Prostate gland (tissue), 2 donors: ENCODE measurements at regions not wholly inside any gene's neighbourhood (a gene's known extent, or its start where the extent isn't known, plus 50 kb on each side); places are given as distances from the start of the nearest gene placed in this dataset.
"Not testable (repeated sequence)": the region's sequence is repeated elsewhere in the genome, so short reads cannot be mapped to it uniquely, and the experiment has no call there.

ENCODE experiments used
- DNase-seq: peaks from one replicate; pipeline ENCODE4 v3.0.0-alpha.2; 2019; ENCODE audit warnings: low spot score
- H3K27ac ChIP-seq, 2 donors: fragments of 200-600 bp; sonication (generic); 2 replicates each; pipeline ENCODE4 v1.5.1; 2017 to 2019
- H3K27me3 ChIP-seq: fragments of 200-600 bp; sonication (generic); replicated peaks from 2 replicates; pipeline ENCODE4 v1.5.1; 2019; ENCODE audit not compliant: insufficient read depth
- H3K36me3 ChIP-seq, 2 donors: fragments of 200-600 bp; sonication (generic); 1 replicate in 1 of 2; 2 replicates in 1 of 2; pipeline versions ENCODE4 v1.5.1 to v1.8.1; 2017 to 2019
- H3K4me1 ChIP-seq: fragments of 200-600 bp; sonication (generic); replicated peaks from 2 replicates; pipeline ENCODE4 v1.5.1; 2019
- H3K4me3 ChIP-seq, 2 donors: fragments of 200-600 bp; sonication (generic); 2 replicates each; pipeline ENCODE4 v1.5.1; 2017 to 2019
- H3K9me3 ChIP-seq: fragments of 200-600 bp; sonication (generic); 2 replicates; pipeline ENCODE4 v1.5.1; 2017
- POLR2A ChIP-seq: fragments of 450-650 bp; IDR thresholded peaks from one replicate; pipeline ENCODE4 v1.6.1; 2016; ENCODE audit warnings: antibody characterized with exemption, mild to moderate bottlenecking
- POLR2AphosphoS5 ChIP-seq: sonication (generic); formaldehyde crosslinking; IDR thresholded peaks from one replicate; pipeline ENCODE4 v1.6.1; 2017; ENCODE audit warnings: antibody characterized with exemption
- WGBS: methylation state at CpG from one replicate; pipeline ENCODE4 v1.1.5; 2018; 5-methylcytosine and 5-hydroxymethylcytosine counted together
- intact Hi-C: fragments of 100-400 bp; cut with DNase I; formaldehyde crosslinking; loops from one replicate; pipeline ENCODE4 v1.14.2; 2022
- TF ChIP-seq, protein P1 (sequence below), 4 experiments: fragments of 200-600 bp in 2 of 4; fragments of 450-650 bp in 2 of 4; sonication (generic) in 2 of 4; IDR thresholded peaks; 1 replicate in 3 of 4; 2 replicates in 1 of 4; pipeline ENCODE4 v1.5.1; 2016 to 2019; ENCODE audit warnings: antibody characterized with exemption in 4 of 4, mild to moderate bottlenecking in 2 of 4, moderate library complexity in 2 of 4

DNA sequence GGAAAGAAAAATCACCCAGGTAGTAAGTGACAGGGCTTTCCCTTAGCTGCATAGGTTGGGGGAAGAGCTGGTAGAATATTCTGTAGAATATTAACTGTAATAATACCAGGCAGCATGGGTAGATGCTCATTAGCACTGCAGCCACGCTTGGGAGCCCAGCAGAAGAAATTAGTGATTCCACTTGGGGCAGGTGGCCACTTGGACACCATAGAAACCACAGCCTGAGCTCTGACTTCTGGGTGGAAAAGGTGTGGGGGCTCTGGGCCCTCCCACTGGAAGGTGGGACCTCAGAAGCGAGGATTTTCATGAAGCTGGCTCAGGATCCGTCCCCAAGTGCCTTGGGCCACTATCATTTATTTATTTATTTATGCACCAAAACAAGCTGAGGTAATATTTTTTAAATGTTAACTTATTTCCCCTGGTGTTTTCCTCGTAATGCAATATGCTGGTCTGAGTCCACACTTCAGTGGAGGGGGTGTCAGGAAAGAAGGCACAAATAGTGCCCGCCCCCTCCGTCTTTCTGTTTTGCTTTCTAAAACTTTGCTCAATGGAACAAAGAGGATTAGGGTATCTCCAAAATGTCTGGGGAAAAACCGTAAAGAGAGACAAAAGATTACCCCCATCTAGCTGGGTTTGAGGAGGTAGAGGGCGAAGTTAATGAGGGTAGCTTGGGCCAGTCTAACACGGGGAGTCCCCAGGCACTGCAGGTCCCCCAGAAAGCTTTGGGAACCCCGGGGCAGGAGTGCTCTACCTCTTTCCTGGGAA is 75.2 kb upstream of the GADD45A start:
- Histone ChIP-seq H3K27me3 (no peaks in the 10 kb centered on the region), H3K9me3 (no peaks in the 10 kb centered on the region), H3K36me3 (no peaks in the 10 kb centered on the region), H3K4me1 (no peaks in the 10 kb centered on the region), H3K4me3 (no peak overlapping the region), H3K27ac (no peak overlapping the region)
- WGBS: 96% methylated on average over 10 of the region's 10 CpGs
- DNase-seq: no peak
- TF ChIP-seq, protein P1, sequence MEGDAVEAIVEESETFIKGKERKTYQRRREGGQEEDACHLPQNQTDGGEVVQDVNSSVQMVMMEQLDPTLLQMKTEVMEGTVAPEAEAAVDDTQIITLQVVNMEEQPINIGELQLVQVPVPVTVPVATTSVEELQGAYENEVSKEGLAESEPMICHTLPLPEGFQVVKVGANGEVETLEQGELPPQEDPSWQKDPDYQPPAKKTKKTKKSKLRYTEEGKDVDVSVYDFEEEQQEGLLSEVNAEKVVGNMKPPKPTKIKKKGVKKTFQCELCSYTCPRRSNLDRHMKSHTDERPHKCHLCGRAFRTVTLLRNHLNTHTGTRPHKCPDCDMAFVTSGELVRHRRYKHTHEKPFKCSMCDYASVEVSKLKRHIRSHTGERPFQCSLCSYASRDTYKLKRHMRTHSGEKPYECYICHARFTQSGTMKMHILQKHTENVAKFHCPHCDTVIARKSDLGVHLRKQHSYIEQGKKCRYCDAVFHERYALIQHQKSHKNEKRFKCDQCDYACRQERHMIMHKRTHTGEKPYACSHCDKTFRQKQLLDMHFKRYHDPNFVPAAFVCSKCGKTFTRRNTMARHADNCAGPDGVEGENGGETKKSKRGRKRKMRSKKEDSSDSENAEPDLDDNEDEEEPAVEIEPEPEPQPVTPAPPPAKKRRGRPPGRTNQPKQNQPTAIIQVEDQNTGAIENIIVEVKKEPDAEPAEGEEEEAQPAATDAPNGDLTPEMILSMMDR (IDR thresholded peaks at IDR 0.05): no peak
- TF ChIP-seq POLR2AphosphoS5 (no peak), POLR2A (no peak)
- intact Hi-C loops: no loop called here

DNA sequence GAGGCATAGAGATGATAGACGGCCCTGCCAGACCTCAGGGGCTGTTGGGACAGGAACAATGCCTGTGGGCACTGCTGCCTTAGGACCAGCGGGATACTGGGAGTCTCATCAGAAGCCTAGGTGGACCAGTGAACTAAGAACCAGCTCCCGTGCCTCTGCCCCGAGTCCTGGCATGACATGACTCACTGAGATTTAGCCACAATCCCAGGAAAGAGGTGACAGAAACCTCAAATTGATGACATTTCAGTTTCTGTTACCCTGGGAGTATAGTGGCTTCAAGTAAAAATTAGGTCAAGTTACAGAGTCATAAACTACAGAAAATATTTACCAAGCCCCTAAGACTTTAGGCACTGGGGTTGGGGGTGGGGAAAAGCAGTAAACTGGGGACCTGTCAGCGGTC is 74.6 kb upstream of the GADD45A start:
- WGBS: 84% methylated on average over 5 of the region's 5 CpGs
- no peaks in the 10 kb centered on the region for H3K27me3 ChIP-seq
- intact Hi-C loops: no loop called here

DNA sequence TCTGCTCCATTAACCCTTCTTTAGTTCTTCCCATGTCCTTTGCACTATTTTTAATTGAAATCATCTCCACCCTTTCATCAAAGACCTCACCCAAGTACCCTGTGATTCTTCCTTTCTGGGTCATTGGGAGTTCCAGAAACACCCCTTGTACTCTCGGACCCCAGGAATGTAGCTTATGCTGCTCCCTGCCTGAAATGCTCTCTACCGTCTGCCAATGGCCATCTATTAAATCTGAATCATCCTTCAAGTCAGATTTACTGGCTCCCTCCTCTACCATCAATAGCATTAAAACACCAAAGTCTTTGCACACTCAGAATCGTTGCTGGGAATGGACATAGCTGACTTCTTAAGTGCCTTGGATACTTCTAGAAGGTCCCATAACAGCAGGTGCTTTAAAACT is 73.2 kb upstream of the GADD45A start:
- 46% methylated on average over 3 of the region's 3 CpGs for WGBS
- no peak for TF ChIP-seq POLR2A
- TF ChIP-seq, protein P1 (IDR thresholded peaks at IDR 0.05): no peak
- TF ChIP-seq POLR2AphosphoS5: no peak
- Histone ChIP-seq H3K9me3 (no peaks in the 10 kb centered on the region), H3K4me3 (no peak overlapping the region), H3K4me1 (no peaks in the 10 kb centered on the region), H3K27me3 (no peaks in the 10 kb centered on the region), H3K36me3 (no peaks in the 10 kb centered on the region), H3K27ac (no peak overlapping the region)
- no peak for DNase-seq
- intact Hi-C loops: no loop called here

More for the DNA sequence above, 74.6 kb upstream of the GADD45A start:
- H3K27ac ChIP-seq: no peak overlapping the region
- no peak for DNase-seq
- no peaks in the 10 kb centered on the region for H3K9me3 ChIP-seq
- TF ChIP-seq, protein P1 (IDR thresholded peaks at IDR 0.05): no peak
- TF ChIP-seq POLR2A: no peak
- TF ChIP-seq POLR2AphosphoS5: no peak
- no peaks in the 10 kb centered on the region for H3K36me3 ChIP-seq
- H3K4me3 ChIP-seq: no peak overlapping the region
- no peaks in the 10 kb centered on the region for H3K4me1 ChIP-seq

- 50% methylated on average over 4 of the region's 4 CpGs for WGBS
- no peak overlapping the region for H3K4me3 ChIP-seq
- H3K36me3 ChIP-seq: no peaks in the 10 kb centered on the region
- H3K27me3 ChIP-seq: no peaks in the 10 kb centered on the region
- intact Hi-C loops: no loop called here
- no peaks in the 10 kb centered on the region for H3K4me1 ChIP-seq
- TF ChIP-seq POLR2A (no peak), POLR2AphosphoS5 (no peak)
- TF ChIP-seq, protein P1 (IDR thresholded peaks at IDR 0.05): no peak
- H3K27ac ChIP-seq: no peak overlapping the region
- H3K9me3 ChIP-seq: no peaks in the 10 kb centered on the region
- DNase-seq: no peak
These were observed 72.2 kb upstream of the GADD45A start for GRCh38 chr1:67612788-67613241.

DNA sequence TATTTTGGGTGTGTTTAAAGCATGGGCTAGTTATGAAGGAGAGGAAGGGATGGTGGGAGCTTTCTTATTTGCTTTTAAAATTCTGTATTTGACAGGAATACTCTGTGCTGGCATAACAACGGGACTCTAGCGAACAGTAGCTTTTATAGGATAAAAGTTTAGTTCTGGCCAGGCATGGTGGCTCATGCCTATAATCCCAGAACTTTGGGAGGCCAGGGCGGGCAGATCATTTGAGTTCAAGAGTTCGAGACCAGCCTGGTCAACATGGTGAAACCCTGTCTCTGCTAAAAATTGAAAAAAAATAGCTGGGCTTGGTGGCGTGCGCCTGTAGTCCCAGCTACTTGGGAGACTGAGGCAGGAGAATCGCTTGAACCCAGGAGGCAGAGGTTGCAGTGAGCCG is 71.5 kb upstream of the GADD45A start:
- not testable (repeated sequence) for H3K27ac ChIP-seq, H3K4me1 ChIP-seq

More for the DNA sequence above, 71.5 kb upstream of the GADD45A start:
- DNase-seq, H3K9me3 ChIP-seq, H3K27me3 ChIP-seq, H3K36me3 ChIP-seq, H3K4me3 ChIP-seq, intact Hi-C loops: not testable (repeated sequence)
- WGBS: 82% methylated on average over 8 of the region's 8 CpGs
